22Rv1 (cell line): ENCODE measurements at regions not wholly inside any gene's neighbourhood (a gene's known extent, or its start where the extent isn't known, plus 50 kb on each side); places are given as distances from the start of the nearest gene placed in this dataset.

Source experiments
- ZFX ChIP-seq: fragments of 450-650 bp; IDR thresholded peaks from 2 replicates; pipeline ENCODE4 v1.6.1; 2017; ENCODE audit warnings: antibody characterized with exemption, borderline replicate concordance
- TF ChIP-seq, protein P1 (sequence below): fragments of 450-650 bp; IDR thresholded peaks from 2 replicates; pipeline ENCODE4 v1.5.1; 2017; ENCODE audit warnings: mild to moderate bottlenecking

DNA sequence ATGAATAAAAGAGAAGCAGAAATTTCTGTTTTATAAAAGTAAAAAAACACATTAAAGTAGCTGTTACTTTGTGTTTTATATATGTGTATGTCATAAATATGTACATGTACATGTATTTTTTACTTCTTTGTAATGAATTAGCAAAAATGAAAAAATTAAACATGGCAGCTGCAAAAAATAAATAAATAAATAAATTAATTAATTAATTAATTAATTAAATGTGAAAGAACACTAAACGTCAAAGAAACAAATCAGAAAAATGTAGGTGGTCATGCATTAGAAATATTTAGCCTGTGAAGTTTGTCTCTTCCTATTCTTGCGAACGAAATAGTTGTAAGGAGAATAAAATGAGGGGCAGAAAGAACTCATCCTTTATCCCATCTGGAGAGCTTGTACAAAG is 357.0 kb downstream of the ZIC4 start:
- TF ChIP-seq, protein P1, sequence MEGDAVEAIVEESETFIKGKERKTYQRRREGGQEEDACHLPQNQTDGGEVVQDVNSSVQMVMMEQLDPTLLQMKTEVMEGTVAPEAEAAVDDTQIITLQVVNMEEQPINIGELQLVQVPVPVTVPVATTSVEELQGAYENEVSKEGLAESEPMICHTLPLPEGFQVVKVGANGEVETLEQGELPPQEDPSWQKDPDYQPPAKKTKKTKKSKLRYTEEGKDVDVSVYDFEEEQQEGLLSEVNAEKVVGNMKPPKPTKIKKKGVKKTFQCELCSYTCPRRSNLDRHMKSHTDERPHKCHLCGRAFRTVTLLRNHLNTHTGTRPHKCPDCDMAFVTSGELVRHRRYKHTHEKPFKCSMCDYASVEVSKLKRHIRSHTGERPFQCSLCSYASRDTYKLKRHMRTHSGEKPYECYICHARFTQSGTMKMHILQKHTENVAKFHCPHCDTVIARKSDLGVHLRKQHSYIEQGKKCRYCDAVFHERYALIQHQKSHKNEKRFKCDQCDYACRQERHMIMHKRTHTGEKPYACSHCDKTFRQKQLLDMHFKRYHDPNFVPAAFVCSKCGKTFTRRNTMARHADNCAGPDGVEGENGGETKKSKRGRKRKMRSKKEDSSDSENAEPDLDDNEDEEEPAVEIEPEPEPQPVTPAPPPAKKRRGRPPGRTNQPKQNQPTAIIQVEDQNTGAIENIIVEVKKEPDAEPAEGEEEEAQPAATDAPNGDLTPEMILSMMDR, result no peak
- no peak for TF ChIP-seq ZFX
